K562 (cell line): ENCODE measurements at regions not wholly inside any gene's neighbourhood (a gene's known extent, or its start where the extent isn't known, plus 50 kb on each side); places are given as distances from the start of the nearest gene placed in this dataset.

Source experiments
- ATAC-seq: fragments of 200-7000 bp; cut with Tn5 transposase; 3 replicates; pipeline ENCODE4 v1.9.1; 2020; ENCODE audit warnings: moderate library complexity
- BruUV-seq: library from RNA; stranded (reverse); fragments of 400-500 nt; replicated peaks from 2 replicates; lab custom pipeline; 2021; lab: Mats Ljungman, UMichigan
- CTCF ChIA-PET: fragments of 300-600 bp; formaldehyde crosslinking; extraction: SDS; loops from one replicate; lab custom pipeline; 2021; ENCODE audit warnings: low intra/inter-chr PET ratio; lab: Yijun Ruan, JAX
- POLR2A ChIA-PET: fragments of 300-600, 350-650 bp; sonication (Branson Sonifier 250); formaldehyde crosslinking; extraction: SDS; loops from one replicate; lab custom pipeline; 2021; ENCODE audit warnings: antibody characterized with exemption, inconsistent platforms; lab: Yijun Ruan, JAX
- DNase-seq, 4 experiments: peaks; one replicate each; pipeline versions ENCODE4 v3.0.0 to v3.0.0-alpha.2; 2011 to 2018; ENCODE audit warnings: low spot score in 3 of 4, mixed read lengths in 3 of 4; ENCODE audit errors: extremely low read depth in 1 of 4
- FAIRE-seq: peaks from 2 replicates; lab custom pipeline; 2011; peaks lifted over from hg19 to GRCh38; lab: Jason Lieb, UNC
- H2AFZ ChIP-seq: 2 replicates; pipeline ENCODE4 v1.6.0; 2011; ENCODE audit warnings: low read depth, low read length, control low read depth, inconsistent platforms
- H3K27ac ChIP-seq: fragments of 200-600 bp; 3 replicates; pipeline ENCODE4 v1.8.0; 2011; ENCODE audit warnings: low read depth, mild to moderate bottlenecking, control low read depth, inconsistent platforms, low read length, moderate library complexity, mixed read lengths; ENCODE audit errors: extremely low read depth
- H3K27me3 ChIP-seq, 2 experiments: fragments of 300-600 bp in 1 of 2; 2 replicates in 1 of 2; 3 replicates in 1 of 2; pipeline versions ENCODE4 v1.6.0 to v1.8.0; 2011; ENCODE audit warnings: inconsistent platforms in 2 of 2, low read length in 2 of 2, mild to moderate bottlenecking in 1 of 2, mixed read lengths in 1 of 2, moderate library complexity in 1 of 2; ENCODE audit not compliant: control insufficient read depth in 2 of 2, insufficient read depth in 2 of 2
- H3K36me3 ChIP-seq: fragments of 300-600 bp; 3 replicates; pipeline ENCODE4 v1.8.0; 2011; ENCODE audit warnings: mild to moderate bottlenecking, low read length, inconsistent platforms; ENCODE audit not compliant: control insufficient read depth, insufficient read depth
- H3K4me1 ChIP-seq, 2 experiments: fragments of 200-600 bp in 1 of 2; replicated peaks in 1 of 2; 2 replicates in 1 of 2; 3 replicates in 1 of 2; pipeline versions ENCODE4 v1.5.1 to v1.8.0; 2011; ENCODE audit warnings: inconsistent platforms in 2 of 2, low read length in 2 of 2, mild to moderate bottlenecking in 1 of 2, mixed read lengths in 1 of 2, moderate library complexity in 1 of 2; ENCODE audit not compliant: control insufficient read depth in 2 of 2, insufficient read depth in 2 of 2
- H3K4me2 ChIP-seq: 2 replicates; pipeline ENCODE4 v1.6.1; 2011; ENCODE audit warnings: low read length, control low read depth, inconsistent platforms, mixed read lengths; ENCODE audit not compliant: insufficient read depth
- H3K4me3 ChIP-seq: fragments of 200-600 bp; sonication (generic), shearing (Covaris generic); 2 replicates; pipeline ENCODE4 v1.5.1; 2016; ENCODE audit warnings: control low read depth, inconsistent platforms
- H3K79me2 ChIP-seq: fragments of 200-600 bp; 3 replicates; pipeline ENCODE4 v1.8.0; 2011; ENCODE audit warnings: low read length, inconsistent platforms; ENCODE audit not compliant: control insufficient read depth, insufficient read depth
- H3K9ac ChIP-seq, 2 experiments: 2 replicates each; pipeline versions ENCODE4 v1.6.0 to v1.6.1; 2011; ENCODE audit warnings: low read depth in 2 of 2, low read length in 2 of 2, control low read depth in 1 of 2, inconsistent platforms in 1 of 2, mild to moderate bottlenecking in 1 of 2, mixed read lengths in 1 of 2; ENCODE audit not compliant: insufficient read depth in 1 of 2
- H3K9me1 ChIP-seq: one replicate; pipeline ENCODE4 v1.6.0; 2011; ENCODE audit warnings: inconsistent platforms, mild to moderate bottlenecking, low read length, moderate library complexity; ENCODE audit not compliant: control insufficient read depth, insufficient read depth
- H3K9me3 ChIP-seq: replicated peaks from 2 replicates; pipeline ENCODE4 v1.5.1; 2011; ENCODE audit warnings: low read depth, low read length, inconsistent platforms; ENCODE audit not compliant: control insufficient read depth, insufficient read depth
- H4K20me1 ChIP-seq: replicated peaks from 2 replicates; pipeline ENCODE4 v1.6.1; 2011; ENCODE audit warnings: low read length, inconsistent platforms, mixed read lengths; ENCODE audit not compliant: control insufficient read depth, insufficient read depth
- CTCF ChIP-seq, 3 experiments: IDR thresholded peaks in 2 of 3; conservative IDR thresholded peaks in 1 of 3; 2 replicates each; pipeline ENCODE4 v1.5.1; 2011 to 2012; ENCODE audit warnings: low read length in 3 of 3, mild to moderate bottlenecking in 3 of 3, control low read depth in 2 of 3, improper control_type of control experiment in 1 of 3, inconsistent platforms in 1 of 3, low read depth in 1 of 3, mixed read lengths in 1 of 3, moderate library complexity in 1 of 3; ENCODE audit not compliant: insufficient read depth in 2 of 3
- HDGF ChIP-seq: fragments of 450-650 bp; IDR thresholded peaks from 2 replicates; pipeline ENCODE4 v1.6.1; 2016
- JUN ChIP-seq, 2 experiments: sonication (generic) in 1 of 2; formaldehyde crosslinking in 1 of 2; IDR thresholded peaks; 2 replicates each; pipeline versions ENCODE4 v1.6.1 to v1.8.0; 2012 to 2022; ENCODE audit warnings: borderline replicate concordance in 2 of 2, mild to moderate bottlenecking in 2 of 2, improper control_type of control experiment in 1 of 2, low read depth in 1 of 2, low read length in 1 of 2, missing genetic modification reagents in 1 of 2
- RAD21 ChIP-seq, 2 experiments: fragments of 250-450 bp in 1 of 2; fragments of 450-650 bp in 1 of 2; sonication (Bioruptor Pico) in 1 of 2; formaldehyde crosslinking in 1 of 2; IDR thresholded peaks in 1 of 2; conservative IDR thresholded peaks in 1 of 2; 2 replicates each; pipeline versions ENCODE4 v1.4.0 to v1.8.0; 2020 to 2022; ENCODE audit warnings: mild to moderate bottlenecking in 2 of 2, moderate library complexity in 1 of 2
- TBL1XR1 ChIP-seq, 2 experiments: IDR thresholded peaks; 2 replicates each; pipeline ENCODE4 v1.6.1; 2012; ENCODE audit warnings: improper control_type of control experiment in 2 of 2, low read length in 2 of 2, mild to moderate bottlenecking in 1 of 2
- WHSC1 ChIP-seq: IDR thresholded peaks from one replicate; pipeline ENCODE4 v1.6.1; 2012; ENCODE audit warnings: low read length, control low read depth, inconsistent platforms
- ZNF609 ChIP-seq: sonication (generic); formaldehyde crosslinking; IDR thresholded peaks from 2 replicates; pipeline ENCODE4 v1.8.1; 2023; ENCODE audit warnings: missing genetic modification reagents, mild to moderate bottlenecking, borderline replicate concordance
- ZNF699 ChIP-seq: fragments of 250-450 bp; sonication (Bioruptor Pico); IDR thresholded peaks from 2 replicates; pipeline ENCODE4 v1.8.0; 2021; ENCODE audit warnings: mild to moderate bottlenecking, moderate library complexity; ENCODE audit not compliant: insufficient replicate concordance
- WGBS: fragments of 100-300 bp; shearing (Covaris generic); methylation state at CpG from one replicate; pipeline ENCODE4 v1.1.6; 2016; ENCODE audit warnings: low coverage, mixed read lengths; ENCODE audit not compliant: insufficient coverage; ENCODE audit errors: missing lambda C conversion rate; 5-methylcytosine and 5-hydroxymethylcytosine counted together
- in situ Hi-C: fragments of 300-500 bp; cut with MboI; formaldehyde crosslinking; loops from 4 replicates; pipeline ENCODE4 v1.15.0; 2018; ENCODE audit warnings: inconsistent platforms, mixed read lengths
- intact Hi-C: fragments of 100-400 bp; cut with micrococcal nuclease; formaldehyde crosslinking; loops from 2 replicates; pipeline ENCODE4 v1.14.2; 2022

- H3K79me2 ChIP-seq, result no peaks in the 10 kb centered on the region
- no peaks in the 10 kb centered on the region for H3K4me1 ChIP-seq
- no peak overlapping the region for H3K4me3 ChIP-seq
- FAIRE-seq, result no peak
- intact Hi-C loops, result no loop called here
- in situ Hi-C loops, result no loop called here
- no peaks in the 10 kb centered on the region for H4K20me1 ChIP-seq
- no peak for DNase-seq
- no peak for ATAC-seq
- H3K9ac ChIP-seq, result no peak overlapping the region
- H3K9me1 ChIP-seq, result no peaks in the 10 kb centered on the region
- H3K36me3 ChIP-seq, result no peaks in the 10 kb centered on the region
- BruUV-seq, result no TSS peak
- TF ChIP-seq TBL1XR1 (IDR thresholded peaks at IDR 0.05; ENCODE audit: low read length in 2 of 2), result no peak
- no peak for TF ChIP-seq JUN (IDR thresholded peaks at IDR 0.05; ENCODE audit: borderline replicate concordance, low read depth, low read length)
- TF ChIP-seq JUN (CRISPR knock-in tag; IDR thresholded peaks at IDR 0.05; ENCODE audit: borderline replicate concordance), result no peak
- TF ChIP-seq ZNF699, result no peak
- TF ChIP-seq HDGF, result no peak
- TF ChIP-seq WHSC1, result no peak
- CTCF ChIA-PET, result no interaction called here
- H2AFZ ChIP-seq, result no peak overlapping the region
- POLR2A ChIA-PET, result no interaction called here
- no peak overlapping the region for H3K27ac ChIP-seq
- no peaks in the 10 kb centered on the region for H3K9me3 ChIP-seq
- no peak overlapping the region for H3K4me2 ChIP-seq
- H3K27me3 ChIP-seq, result peaks cover 0 to 2% of the 10 kb centered on the region in 2 experiments; a peak in 2 of 5 replicates
Measured at GRCh38 chr2:88949336-88949735, 257.9 kb downstream of the RPIA start.

- intact Hi-C loops (no loop called here), in situ Hi-C loops (no loop called here)
- H3K4me1 ChIP-seq, result no peaks in the 10 kb centered on the region
- H3K4me3 ChIP-seq, result no peak overlapping the region
- WGBS, result 0% methylated on average over 2 of the region's 2 CpGs
- ATAC-seq, result peak; percentile 51; the same call in 1 of the 3 replicates
- H4K20me1 ChIP-seq, result no peaks in the 10 kb centered on the region
- no peak overlapping the region for H3K4me2 ChIP-seq
- BruUV-seq, result no TSS peak
- peak in 2 of 4 experiments; percentile 12 to 14 for DNase-seq
- ChIA-PET CTCF (interaction anchor here (0.6 kb wide), 1 partner anchor 1440 kb away, joined by 3 read pairs; no protein-coding TSS in a partner anchor), POLR2A (no interaction called here)
- H3K9me1 ChIP-seq, result no peaks in the 10 kb centered on the region
- H3K36me3 ChIP-seq, result no peaks in the 10 kb centered on the region
- FAIRE-seq, result no peak
- no peak overlapping the region for H3K27ac ChIP-seq
- peaks cover 0 to 5% of the 10 kb centered on the region in 2 experiments; a peak in 2 of 5 replicates for H3K27me3 ChIP-seq
- no peak overlapping the region for H2AFZ ChIP-seq
- no peak overlapping the region for H3K9ac ChIP-seq
- H3K79me2 ChIP-seq, result no peaks in the 10 kb centered on the region
- no peaks in the 10 kb centered on the region for H3K9me3 ChIP-seq
- TF ChIP-seq CTCF (IDR thresholded peaks at IDR 0.05 in 2 of 3, conservative IDR thresholded peaks at IDR 0.05 in 1 of 3; ENCODE audit: insufficient read depth in 2 of 3, low read depth in 1 of 3, low read length in 3 of 3) (peak; percentile 15 to 41 (median 37); a peak in 4 of 6 replicates), ZNF609 (CRISPR knock-in tag) (no peak), RAD21 (CRISPR knock-in tag; conservative IDR thresholded peaks at IDR 0.05 in 1 of 2, IDR thresholded peaks at IDR 0.05 in 1 of 2) (peak in 1 of 2 experiments; percentile 26; a peak in 1 of 4 replicates)
Measured at GRCh38 chr2:88950010-88950409, 258.5 kb downstream of the RPIA start.
